HG02938 (cell line): ENCODE measurements at regions not wholly inside any gene's neighbourhood (a gene's known extent, or its start where the extent isn't known, plus 50 kb on each side); places are given as distances from the start of the nearest gene placed in this dataset.

ENCODE experiments used
- ATAC-seq: cut with Tn5 transposase; IDR thresholded peaks from one replicate; pipeline ENCODE4 v1.9.1; 2021; ENCODE audit warnings: mild to moderate bottlenecking, moderate library complexity; ENCODE audit not compliant: unreplicated experiment

DNA sequence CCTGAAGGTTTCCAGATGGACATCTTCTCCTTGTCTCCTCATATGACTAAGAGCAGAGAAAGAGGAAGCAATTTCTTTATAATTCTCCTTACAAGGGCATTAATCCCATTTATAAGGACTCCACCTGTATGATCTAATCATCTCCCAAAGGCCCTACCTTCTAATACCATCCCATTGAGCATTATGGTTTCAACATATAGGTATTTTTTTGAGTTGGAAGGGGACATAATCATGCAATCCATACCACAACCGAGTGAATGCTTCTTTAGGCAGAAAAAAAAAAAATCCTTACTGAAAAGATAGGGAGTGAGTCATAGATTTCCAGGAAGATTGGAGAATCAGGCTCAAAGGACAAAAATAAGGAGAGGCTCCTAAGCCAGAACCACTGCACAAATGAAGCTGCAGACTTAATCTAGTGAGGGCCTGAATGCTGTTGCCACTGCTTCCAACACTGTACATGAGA, 312.5 kb upstream of the HS3ST1 start:
- ATAC-seq = no peak

DNA sequence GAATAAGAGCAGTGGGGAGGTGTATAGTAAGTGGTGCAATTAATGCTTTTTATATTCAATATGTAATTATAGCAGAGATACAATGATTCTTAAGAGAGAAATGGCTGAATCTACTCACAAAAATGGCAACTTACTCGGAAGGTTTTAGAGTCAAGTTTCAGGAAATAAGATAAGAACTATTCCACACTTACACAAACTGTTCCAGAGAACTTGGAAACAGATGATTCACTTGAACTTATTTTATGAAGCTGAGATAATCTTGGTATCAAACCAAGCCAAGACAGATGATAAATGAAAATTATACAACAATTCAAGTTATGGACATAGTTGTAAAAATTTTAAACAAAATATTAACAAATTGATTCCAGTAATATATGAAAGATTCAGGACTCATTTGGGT, 311.3 kb upstream of the HS3ST1 start:
- no peak for ATAC-seq

DNA sequence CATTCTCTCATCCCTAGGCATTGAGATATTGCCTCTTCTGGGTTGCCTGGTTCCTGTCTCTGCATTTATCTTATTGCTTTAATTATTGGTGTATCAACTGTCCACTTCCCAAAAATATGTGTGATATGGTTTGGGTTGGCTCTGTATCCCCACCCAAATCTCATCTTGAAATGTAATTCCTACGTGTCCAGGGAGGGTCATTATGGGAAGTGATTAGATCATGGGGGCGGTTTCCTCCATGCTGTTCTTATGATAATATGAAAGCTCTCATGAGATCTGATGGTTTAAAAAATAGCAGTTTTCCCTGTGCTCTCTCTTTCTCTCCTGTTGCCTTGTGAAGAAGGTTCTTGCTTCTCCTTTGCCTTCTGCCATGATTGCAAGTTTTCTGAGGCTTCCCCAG, 308.3 kb upstream of the HS3ST1 start:
- ATAC-seq = no peak

DNA sequence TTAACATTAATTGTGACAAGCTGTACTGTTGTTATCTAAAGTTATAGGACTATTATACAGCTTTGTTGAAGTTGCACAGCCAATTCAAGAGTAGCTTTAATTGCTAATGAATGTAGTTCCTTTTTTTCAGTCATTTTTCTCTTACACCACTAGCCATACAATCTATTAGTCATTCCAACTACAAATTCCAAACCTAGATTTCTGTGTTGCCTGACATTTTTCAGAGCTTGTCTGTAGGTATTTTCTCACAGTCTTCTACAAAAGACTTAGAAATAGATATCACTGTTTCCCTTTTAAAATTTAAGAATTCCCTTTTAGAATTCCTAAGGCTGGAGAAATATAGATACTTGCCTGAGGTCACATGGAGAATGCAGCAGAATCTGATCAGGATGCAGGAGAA, 307.0 kb upstream of the HS3ST1 start:
- ATAC-seq = no peak

DNA sequence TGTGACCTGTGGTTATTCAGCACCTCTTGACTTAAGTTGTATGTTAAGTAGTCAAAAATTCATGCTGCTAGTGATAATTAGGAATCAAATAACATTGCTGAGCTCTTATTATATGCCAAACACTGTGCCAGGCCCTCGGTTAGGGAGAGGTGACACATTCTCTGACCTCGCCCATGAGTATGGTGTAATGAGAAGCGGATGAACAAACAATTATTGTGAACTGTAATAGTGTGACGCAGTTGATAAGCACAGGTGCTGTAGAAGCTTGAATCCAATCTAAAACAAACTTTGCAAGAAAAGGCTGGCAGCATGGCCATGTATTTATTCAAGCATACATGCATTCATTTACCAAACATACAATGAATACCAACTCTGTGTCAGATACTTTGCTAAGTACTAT, 303.5 kb upstream of the HS3ST1 start:
- no peak for ATAC-seq

DNA sequence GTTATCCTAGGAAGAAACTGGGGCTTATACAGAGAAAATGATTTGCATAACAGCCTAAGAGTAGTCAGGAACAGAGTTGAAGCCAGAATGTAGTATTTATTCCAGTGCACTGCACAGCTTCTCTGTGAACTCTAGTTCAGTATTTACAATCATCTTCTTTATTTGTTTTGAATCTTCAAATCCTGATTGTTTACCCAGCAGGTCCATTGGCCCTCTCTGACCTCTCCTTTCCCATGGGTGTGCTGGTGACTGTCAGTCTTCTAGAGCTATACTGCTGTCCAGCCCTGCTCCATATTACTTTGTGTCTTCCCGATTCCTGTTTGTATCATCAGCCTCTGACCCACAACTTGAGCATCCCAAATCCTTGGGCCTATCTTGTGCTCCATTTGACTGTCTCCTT, 301.9 kb upstream of the HS3ST1 start:
- ATAC-seq = no peak

DNA sequence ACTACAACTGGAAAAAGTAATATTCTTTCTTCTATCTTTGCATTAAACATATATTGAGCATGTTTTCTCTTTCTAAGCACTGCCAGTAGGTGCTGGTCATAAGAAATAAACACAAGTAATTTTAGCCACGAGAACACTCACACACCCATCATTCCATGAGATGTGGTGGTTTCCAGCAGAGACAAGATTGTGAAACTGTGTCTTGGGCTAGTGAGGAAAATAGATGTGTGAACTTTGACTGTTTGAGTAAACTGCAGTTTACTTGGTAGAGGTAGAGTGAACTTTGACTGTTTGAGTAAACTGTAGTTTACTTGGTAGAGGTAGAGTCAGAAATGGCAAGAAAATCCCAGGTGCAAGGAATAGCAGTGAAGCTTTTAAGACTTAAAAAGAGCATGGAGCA, 300.9 kb upstream of the HS3ST1 start:
- ATAC-seq = no peak

DNA sequence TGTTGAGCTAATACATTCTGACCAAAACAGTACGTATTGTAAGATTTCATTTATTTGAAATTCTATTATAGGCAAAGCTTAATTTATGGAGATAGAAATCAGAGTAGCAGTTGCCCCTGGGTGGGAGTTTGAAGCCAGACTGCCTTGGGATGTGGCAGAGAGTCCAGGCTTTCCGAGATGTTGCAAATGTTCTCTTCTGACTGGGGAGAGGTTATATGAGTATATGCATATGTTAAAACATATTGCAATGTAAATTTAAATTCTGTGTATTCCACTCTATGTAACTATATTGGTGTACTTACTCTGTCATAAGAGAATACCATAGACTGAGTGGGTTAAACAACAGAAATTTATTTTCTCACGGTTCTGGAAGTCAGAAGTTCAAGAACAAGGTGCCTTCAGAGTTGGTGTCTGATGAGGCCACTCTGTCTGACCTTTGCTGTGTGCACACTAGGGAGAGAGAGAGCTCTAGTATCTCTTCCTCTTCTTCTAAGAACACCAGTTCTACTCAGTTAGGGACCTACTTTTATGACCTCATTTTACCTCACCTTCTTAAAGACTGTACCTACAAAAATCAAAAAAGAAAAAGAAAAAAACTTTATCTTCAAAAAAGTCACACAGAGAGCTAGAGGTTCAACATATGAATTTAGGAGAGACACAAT, 299.3 kb upstream of the HS3ST1 start:
- no peak for ATAC-seq

DNA sequence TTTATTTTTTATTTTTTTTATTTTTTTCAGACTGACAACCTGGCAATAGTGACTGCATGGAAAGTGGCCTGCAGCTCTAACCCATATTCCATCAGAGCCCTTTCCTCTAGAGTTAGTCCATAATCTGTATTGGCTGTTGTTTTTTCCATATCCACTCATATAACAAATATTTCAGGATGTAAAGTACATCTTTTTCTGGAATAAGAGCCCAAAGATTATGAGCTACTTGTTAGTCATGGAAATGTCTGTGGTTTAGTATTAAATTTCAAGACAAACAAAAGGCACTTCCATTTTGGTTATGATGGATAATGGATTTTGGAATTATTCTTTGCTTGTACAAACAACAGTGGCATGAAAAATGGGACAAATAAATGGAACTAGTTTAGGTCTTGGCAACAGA, 296.0 kb upstream of the HS3ST1 start:
- ATAC-seq = no peak

DNA sequence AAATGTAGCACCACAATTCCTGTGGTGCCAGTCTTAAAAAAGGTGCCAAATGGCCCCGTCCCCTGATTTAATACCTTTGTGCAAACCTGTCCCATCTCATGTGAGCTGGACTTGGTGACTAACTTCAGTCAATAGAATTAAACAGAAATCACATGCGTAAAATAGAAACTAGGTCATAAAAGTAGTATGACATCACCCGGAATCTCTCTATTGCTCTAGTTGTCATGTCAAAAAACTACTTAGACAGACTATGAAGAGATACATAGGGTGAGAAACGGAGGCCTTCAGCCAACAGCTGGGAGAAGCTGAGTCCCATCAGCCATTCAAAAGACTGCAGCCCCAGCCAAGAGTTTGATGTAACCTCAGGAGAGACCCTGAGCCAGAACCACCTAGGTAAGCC, 293.5 kb upstream of the HS3ST1 start:
- no peak for ATAC-seq

DNA sequence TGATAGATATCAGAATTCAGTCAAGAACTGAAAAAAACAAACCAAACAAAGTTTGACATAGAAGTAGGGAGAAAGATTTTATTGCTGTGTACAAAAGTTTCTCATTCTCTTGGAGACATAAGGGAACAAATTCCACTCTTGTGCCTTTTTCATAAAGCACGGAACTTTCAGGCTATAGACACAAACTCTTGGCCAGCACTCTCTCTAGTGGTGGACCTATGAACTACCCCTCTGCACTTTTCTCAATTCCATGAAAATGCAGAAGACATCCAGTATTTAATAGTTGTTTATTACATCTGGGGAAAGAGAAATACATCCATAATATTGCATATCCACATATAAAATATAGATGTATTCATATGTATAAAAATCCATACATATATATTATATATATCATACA, 291.6 kb upstream of the HS3ST1 start:
- ATAC-seq = no peak

DNA sequence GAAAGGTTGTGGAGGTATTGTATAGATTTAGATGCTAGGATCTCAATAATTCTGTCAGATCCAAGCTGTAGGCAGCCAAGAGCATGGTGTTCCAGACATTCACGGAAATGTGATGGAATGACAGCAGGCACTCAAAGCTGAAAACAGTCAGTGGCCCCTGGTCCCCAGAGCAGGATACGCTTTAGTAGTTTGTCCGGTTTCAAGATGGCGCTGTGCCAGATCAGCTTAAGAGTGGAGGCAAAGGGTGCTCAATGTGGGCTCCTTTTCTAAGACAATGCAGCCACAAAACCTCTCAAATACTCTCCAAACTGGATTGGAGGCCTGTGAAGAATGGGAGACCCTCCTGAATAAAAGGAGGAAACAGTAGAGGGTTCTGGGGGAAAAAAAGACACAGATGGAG, 291.2 kb upstream of the HS3ST1 start:
- ATAC-seq = no peak

DNA sequence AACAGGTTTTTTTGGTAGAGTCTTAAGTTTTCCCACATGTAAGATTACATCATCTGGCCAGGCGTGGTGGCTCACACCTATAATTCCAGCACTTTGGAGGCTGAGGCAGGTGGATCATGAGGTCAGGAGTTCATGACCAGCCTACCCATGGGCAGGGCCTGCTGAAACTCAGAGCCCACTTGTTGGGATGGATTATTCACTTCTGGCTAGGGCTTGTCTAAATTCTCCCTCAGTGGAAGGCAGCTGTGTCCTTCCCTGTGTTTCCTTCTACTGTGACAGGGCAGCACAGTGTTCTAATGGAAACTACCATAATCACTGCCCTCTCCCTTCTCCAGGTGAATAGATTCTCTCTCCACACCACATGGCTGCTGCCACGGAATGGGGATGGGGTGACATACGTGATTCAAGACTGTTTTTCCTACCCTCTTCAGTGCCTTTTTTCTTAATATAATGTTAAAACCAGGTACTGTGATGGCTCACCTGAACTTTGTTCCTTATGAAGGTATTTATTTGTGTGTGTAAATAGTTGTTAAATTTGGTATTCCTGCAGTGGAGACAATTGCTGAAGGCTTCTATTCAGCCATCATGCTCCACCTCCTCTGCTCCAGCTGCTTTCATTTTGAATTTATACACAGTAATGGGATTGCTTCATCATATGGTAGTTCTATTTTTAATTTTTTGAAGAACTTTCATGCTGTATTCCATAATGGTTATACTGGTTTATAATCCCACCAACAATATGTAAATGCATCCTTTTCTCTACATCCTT, 287.2 kb upstream of the HS3ST1 start:
- ATAC-seq = no peak

DNA sequence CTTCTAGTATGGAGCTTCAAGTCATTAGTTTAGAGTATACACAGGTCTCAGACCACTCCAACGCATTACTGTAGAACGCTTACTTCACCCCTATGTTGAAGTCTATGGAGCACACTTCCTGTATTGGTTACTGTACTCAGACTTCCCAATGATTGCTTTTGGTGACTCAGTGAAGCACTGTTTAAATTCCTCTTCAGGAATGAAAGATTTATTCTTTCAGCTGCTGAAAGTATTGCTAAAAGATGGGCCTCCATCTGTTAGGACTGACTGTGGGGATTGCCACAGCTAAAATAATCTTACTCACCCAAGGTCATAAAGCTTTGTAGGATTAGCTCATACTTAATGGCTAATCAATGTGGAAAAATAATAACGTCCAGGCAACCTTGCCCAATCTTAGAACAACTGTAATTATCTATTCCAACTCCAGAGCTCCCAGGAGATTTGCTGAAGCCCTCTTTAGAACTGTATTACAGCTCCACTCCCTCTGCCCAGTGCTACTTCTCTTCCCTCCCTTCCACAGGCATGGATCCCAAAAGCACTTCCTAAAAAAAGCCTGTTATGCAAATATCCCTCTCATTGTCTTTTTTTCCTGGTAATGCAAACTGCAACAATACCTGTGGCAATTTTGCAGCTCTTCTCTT, 281.9 kb upstream of the HS3ST1 start:
- no peak for ATAC-seq

DNA sequence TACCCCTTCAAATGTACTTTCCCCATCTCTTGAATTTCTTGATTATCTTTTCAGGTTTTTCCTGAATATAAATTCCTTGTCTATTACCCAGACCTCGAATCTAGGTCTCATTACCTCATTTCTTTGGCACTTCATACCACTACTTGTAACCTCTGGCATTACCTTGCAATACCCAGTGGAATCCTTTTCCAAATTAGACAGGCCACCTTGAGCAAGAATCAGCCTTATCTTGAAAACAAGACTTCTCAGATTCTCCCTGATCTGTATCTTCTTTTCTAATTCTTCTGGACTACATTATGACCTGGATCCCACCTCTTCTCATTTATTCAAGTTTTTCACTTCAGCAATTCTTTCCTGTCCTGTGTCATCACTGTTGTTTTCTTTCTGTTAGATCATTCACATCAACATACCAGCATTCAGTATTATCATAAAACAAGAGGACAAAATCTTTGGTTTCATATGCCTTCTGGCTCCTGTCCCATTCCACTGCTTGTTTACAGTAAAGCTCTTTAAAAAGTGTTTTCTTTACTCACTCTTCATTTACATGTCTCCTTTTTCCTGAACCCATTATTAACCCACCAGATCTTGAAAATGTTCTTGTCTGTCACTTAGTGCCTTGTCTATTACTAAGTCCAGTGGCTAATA, 275.6 kb upstream of the HS3ST1 start:
- ATAC-seq = no peak

DNA sequence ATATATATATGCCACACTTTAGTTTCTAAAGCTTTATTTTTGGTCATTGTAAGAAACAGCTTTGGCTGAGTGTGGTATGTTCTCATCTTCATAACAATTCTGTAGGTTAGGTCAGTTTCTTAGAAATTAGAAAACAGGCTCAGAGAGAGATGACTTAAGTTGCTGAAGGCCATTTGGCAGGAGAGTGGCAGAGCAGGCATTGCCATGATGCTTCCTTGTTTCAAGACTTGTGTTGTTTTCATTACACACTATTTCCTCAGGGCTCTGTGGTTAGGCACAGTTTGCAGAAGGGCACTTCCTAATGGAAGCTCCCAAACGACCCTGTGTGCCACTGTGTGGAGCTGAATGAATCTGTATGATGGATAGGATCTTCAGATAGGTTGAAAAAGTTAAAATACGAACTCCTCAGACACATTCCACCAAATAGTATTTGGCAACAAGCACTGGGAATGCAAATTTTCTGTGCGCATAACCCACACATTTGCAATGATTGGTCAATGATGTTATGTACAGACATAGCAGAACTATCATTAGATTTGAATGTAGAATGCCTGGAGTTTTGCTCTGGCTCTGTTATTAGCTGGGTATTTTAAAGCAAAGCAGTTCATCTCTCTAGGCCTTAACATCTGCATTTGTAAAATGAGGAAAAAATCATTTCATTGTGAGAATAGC, 274.3 kb upstream of the HS3ST1 start:
- no peak for ATAC-seq

DNA sequence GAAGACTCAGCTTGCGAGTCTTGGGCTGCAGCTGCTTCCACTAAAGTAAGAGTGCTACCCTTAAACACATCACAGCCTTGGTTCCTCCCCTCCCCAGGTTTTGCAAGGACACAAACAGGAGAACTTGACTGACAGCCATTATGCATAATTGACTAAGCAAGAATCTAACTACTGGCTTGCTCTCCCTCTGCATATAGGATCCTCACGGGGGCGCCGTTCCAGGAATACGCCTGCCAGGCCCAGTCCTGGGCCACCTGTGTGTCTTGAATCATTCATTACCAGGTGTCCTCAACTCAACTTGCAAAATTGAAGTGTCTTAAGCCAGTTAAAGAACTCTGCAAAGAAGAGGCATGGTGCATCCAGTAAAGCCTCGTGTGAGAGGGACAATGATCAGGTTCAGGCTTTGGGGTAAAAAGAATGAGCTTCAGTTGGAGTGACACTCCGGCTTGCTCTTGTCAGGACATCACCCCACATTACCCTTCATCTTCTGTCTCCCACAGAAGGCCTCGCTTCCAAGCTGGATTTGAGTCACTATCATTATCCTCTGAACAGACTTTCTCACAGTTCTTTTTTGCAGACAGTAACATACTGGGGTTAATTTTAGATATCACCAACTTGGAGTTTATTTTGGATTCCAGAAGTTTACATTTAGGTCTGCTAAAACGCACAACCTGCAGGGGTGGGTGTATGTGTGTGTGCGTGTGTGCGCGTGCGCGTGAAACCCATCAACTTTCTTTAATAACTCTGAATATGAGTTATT, 273.5 kb upstream of the HS3ST1 start:
- ATAC-seq = no peak

DNA sequence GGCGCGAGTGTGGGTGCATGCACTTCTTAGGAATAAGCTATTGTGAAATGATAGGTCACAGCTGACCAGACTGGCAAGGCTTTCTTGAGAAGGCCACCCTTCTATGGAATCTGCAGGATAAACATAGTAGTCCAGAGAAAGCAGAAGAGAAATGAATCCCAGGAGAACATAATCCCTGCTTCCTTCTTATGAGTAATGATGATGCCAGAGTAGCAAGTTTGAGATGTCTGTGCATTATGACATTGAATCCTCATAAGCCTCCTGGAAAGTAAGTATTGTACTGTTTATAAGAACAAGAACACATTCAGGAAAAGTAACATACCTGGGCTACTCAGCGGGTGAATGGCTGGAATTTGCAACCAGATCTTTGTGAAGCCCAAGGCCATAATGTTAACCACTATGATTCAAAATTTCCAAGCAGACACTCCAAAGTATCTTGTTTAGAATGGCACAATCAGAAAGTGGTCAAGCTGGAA, 272.1 kb upstream of the HS3ST1 start:
- ATAC-seq = no peak

DNA sequence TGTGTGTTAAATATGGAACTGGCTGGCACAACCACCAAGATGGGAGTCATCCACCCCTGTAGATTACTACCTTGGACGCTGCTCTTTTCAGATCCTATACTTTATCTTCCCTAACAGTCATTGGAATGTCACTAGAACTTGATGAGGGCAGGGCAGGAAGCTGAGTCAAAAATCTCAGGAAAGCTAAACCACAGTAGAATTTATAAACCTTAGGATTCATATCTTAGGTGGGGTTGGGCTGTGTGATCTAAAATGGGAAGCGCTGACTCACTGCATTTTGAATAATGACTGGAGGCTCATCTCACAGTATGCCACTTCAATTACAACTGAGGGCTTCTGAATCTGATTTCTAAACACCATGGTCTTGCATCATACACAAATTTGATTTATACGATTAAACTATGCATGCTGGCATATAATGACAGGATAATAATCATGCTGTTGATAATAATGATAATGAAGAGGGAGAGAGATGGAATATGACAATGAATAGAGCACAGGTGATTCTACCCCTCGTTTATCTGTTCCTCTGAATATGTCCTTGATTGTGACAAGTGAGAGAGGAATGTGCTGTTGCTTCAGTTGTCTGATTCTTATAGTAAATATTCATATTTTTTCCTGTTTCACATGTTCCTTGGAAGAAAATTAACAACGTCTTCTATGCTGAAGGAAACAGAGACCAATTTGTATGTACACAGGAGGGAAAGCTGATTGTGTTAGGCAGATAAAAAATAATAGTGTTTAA, 270.3 kb upstream of the HS3ST1 start:
- ATAC-seq = no peak

DNA sequence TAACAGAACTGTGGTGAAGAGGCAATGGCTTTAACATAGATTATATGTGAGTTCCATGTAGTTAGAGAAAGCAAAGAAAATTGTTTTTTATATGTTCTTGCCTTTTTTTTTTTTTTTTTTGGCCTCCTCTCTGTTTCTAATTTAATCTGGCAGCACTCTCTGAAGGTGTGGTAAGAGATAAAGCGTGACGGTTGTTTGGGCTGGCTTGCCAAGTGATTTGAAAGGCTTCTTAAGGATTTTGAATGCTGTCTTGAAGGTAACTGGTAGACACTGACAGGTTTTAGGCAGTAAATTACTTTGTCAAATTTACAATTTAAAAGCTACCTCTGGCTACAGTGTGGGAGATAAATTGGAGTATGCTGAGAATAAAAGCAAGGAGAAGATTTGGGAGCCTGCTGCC, 269.3 kb upstream of the HS3ST1 start:
- no peak for ATAC-seq
